HEK293 (cell line): ENCODE measurements at regions not wholly inside any gene's neighbourhood (a gene's known extent, or its start where the extent isn't known, plus 50 kb on each side); places are given as distances from the start of the nearest gene placed in this dataset.

ENCODE experiments used
- CTCF ChIA-PET: fragments of 350-600 bp; formaldehyde crosslinking; extraction: SDS; loops from one replicate; lab custom pipeline; 2021; ENCODE audit warnings: antibody characterized with exemption; lab: Yijun Ruan, JAX
- POLR2A ChIA-PET: fragments of 300-600 bp; formaldehyde crosslinking; extraction: SDS; loops from one replicate; lab custom pipeline; 2020; ENCODE audit warnings: antibody characterized with exemption, inconsistent platforms; lab: Yijun Ruan, JAX
- H3K27ac ChIP-seq: fragments of 200-500 bp; sonication (Bioruptor generic); 2 replicates; pipeline ENCODE4 v1.5.1; 2014; ENCODE audit warnings: low read depth, low read length, control low read depth, inconsistent platforms; ENCODE audit errors: extremely low read depth
- H3K36me3 ChIP-seq, 2 experiments: fragments of 200-500 bp in 1 of 2; sonication (Bioruptor generic) in 1 of 2; 1 replicate in 1 of 2; 2 replicates in 1 of 2; pipeline ENCODE4 v1.5.1; 2014 to 2017; ENCODE audit warnings: inconsistent platforms in 2 of 2, low read length in 2 of 2; ENCODE audit not compliant: control insufficient read depth in 2 of 2, insufficient read depth in 1 of 2
- H3K4me1 ChIP-seq: fragments of 200-500 bp; sonication (Bioruptor generic); 2 replicates; pipeline ENCODE4 v1.5.1; 2014; ENCODE audit warnings: mild to moderate bottlenecking, low read length, inconsistent platforms; ENCODE audit not compliant: control insufficient read depth, insufficient read depth
- H3K4me3 ChIP-seq: 2 replicates; pipeline ENCODE4 v1.5.1; 2011; ENCODE audit warnings: low read depth, mild to moderate bottlenecking, control low read depth, low read length, moderate library complexity
- H3K9me3 ChIP-seq: fragments of 200-500 bp; sonication (Bioruptor generic); 2 replicates; pipeline ENCODE4 v1.5.1; 2014; ENCODE audit warnings: low read depth, low read length, inconsistent platforms; ENCODE audit not compliant: control insufficient read depth, insufficient read depth
- GLI4 ChIP-seq: fragments of 450-650 bp; formaldehyde crosslinking; IDR thresholded peaks from 2 replicates; pipeline ENCODE4 v1.5.1; 2016; ENCODE audit warnings: missing biosample characterization, missing genetic modification characterization
- HOXA7 ChIP-seq: sonication (generic); formaldehyde crosslinking; IDR thresholded peaks from 2 replicates; pipeline ENCODE4 v1.8.1; 2022; ENCODE audit warnings: missing genetic modification reagents, borderline replicate concordance
- REST ChIP-seq: fragments of 450-650 bp; formaldehyde crosslinking; IDR thresholded peaks from 2 replicates; pipeline ENCODE4 v1.5.1; 2016; ENCODE audit warnings: missing biosample characterization, missing genetic modification characterization
- SP2 ChIP-seq: fragments of 450-650 bp; formaldehyde crosslinking; IDR thresholded peaks from 2 replicates; pipeline ENCODE4 v1.5.1; 2016; ENCODE audit warnings: missing biosample characterization, missing genetic modification characterization
- SP7 ChIP-seq: fragments of 450-650 bp; formaldehyde crosslinking; IDR thresholded peaks from 2 replicates; pipeline ENCODE4 v1.5.1; 2016; ENCODE audit warnings: missing biosample characterization, missing genetic modification characterization
- ZBTB11 ChIP-seq: fragments of 450-650 bp; formaldehyde crosslinking; conservative IDR thresholded peaks from 2 replicates; pipeline ENCODE4 v1.5.1; 2016; ENCODE audit warnings: low read depth, missing biosample characterization, missing genetic modification characterization
- ZBTB26 ChIP-seq: fragments of 450-650 bp; formaldehyde crosslinking; optimal IDR thresholded peaks from 2 replicates; pipeline ENCODE3; 2016; ENCODE audit warnings: missing biosample characterization, mild to moderate bottlenecking, missing genetic modification characterization
- ZNF10 ChIP-seq: fragments of 450-650 bp; formaldehyde crosslinking; IDR thresholded peaks from 2 replicates; pipeline ENCODE4 v1.5.1; 2017; ENCODE audit warnings: missing biosample characterization, missing genetic modification characterization
- ZNF169 ChIP-seq: fragments of 450-650 bp; formaldehyde crosslinking; IDR thresholded peaks from 2 replicates; pipeline ENCODE4 v1.5.1; 2016; ENCODE audit warnings: missing biosample characterization, missing genetic modification characterization
- ZNF23 ChIP-seq: fragments of 450-650 bp; formaldehyde crosslinking; IDR thresholded peaks from 2 replicates; pipeline ENCODE4 v1.5.1; 2016; ENCODE audit warnings: missing biosample characterization, missing genetic modification characterization, borderline replicate concordance
- ZNF37A ChIP-seq: fragments of 450-650 bp; IDR thresholded peaks from 2 replicates; pipeline ENCODE4 v1.5.1; 2018; ENCODE audit warnings: missing biosample characterization, missing genetic modification characterization
- ZNF513 ChIP-seq: fragments of 450-650 bp; IDR thresholded peaks from 2 replicates; pipeline ENCODE4 v1.5.1; 2018; ENCODE audit warnings: missing biosample characterization, missing genetic modification characterization
- ZNF529 ChIP-seq: fragments of 450-650 bp; formaldehyde crosslinking; IDR thresholded peaks from 2 replicates; pipeline ENCODE4 v1.5.1; 2017; ENCODE audit warnings: missing genetic modification characterization, missing biosample characterization; ENCODE audit not compliant: insufficient replicate concordance
- ZNF530 ChIP-seq: fragments of 450-650 bp; formaldehyde crosslinking; IDR thresholded peaks from 2 replicates; pipeline ENCODE4 v1.5.1; 2016; ENCODE audit warnings: low read depth, missing biosample characterization, missing genetic modification characterization
- ZNF544 ChIP-seq: fragments of 450-650 bp; formaldehyde crosslinking; IDR thresholded peaks from 2 replicates; pipeline ENCODE4 v1.5.0; 2017; ENCODE audit warnings: missing biosample characterization, missing genetic modification characterization
- ZNF558 ChIP-seq: fragments of 450-650 bp; formaldehyde crosslinking; IDR thresholded peaks from 2 replicates; pipeline ENCODE4 v1.5.1; 2016; ENCODE audit warnings: missing biosample characterization, missing genetic modification characterization
- ZNF600 ChIP-seq: fragments of 450-650 bp; formaldehyde crosslinking; IDR thresholded peaks from 2 replicates; pipeline ENCODE4 v1.5.1; 2016; ENCODE audit warnings: missing biosample characterization, missing genetic modification characterization
- ZNF645 ChIP-seq: fragments of 450-650 bp; formaldehyde crosslinking; IDR thresholded peaks from 2 replicates; pipeline ENCODE4; 2016; ENCODE audit warnings: missing biosample characterization, missing genetic modification characterization
- ZNF707 ChIP-seq: fragments of 450-650 bp; formaldehyde crosslinking; IDR thresholded peaks from 2 replicates; pipeline ENCODE4 v1.5.1; 2016; ENCODE audit warnings: missing biosample characterization, missing genetic modification characterization

GRCh38 chr6:147019001-147019400 is 185.2 kb upstream of the STXBP5 start:
- H3K36me3 ChIP-seq: no peaks in the 10 kb centered on the region
- H3K4me1 ChIP-seq: no peaks in the 10 kb centered on the region
- H3K4me3 ChIP-seq: no peak overlapping the region
- POLR2A ChIA-PET: no interaction called here
- CTCF ChIA-PET: interaction anchor here (0.7 kb wide), 1 partner anchor 44 kb away, joined by 3 read pairs; no protein-coding TSS in a partner anchor
- no peak for TF ChIP-seq REST (tag by site-specific recombination)
- TF ChIP-seq SP2: no peak
- no peak for TF ChIP-seq ZNF707 (tag by site-specific recombination)
- TF ChIP-seq ZNF23: no peak
- TF ChIP-seq SP7 (tag by site-specific recombination): no peak
- no peak for TF ChIP-seq HOXA7 (CRISPR knock-in tag)
- no peak for TF ChIP-seq ZNF169 (tag by site-specific recombination)
- TF ChIP-seq ZBTB26 (tag by site-specific recombination): no peak
- TF ChIP-seq ZNF530 (tag by site-specific recombination): no peak
- no peak for TF ChIP-seq ZNF558 (tag by site-specific recombination)
- TF ChIP-seq ZNF600: no peak
- TF ChIP-seq ZNF513: no peak
- TF ChIP-seq GLI4 (tag by site-specific recombination): no peak
- no peak for TF ChIP-seq ZBTB11
- no peak for TF ChIP-seq ZNF645
- TF ChIP-seq ZNF37A (tag by site-specific recombination): no peak
- no peak for TF ChIP-seq ZNF529 (tag by site-specific recombination)
- TF ChIP-seq ZNF10 (tag by site-specific recombination): no peak
- no peak for TF ChIP-seq ZNF544
- no peaks in the 10 kb centered on the region for H3K9me3 ChIP-seq
- H3K27ac ChIP-seq: no peak overlapping the region
